HS-5 (cell line): ENCODE measurements at regions not wholly inside any gene's neighbourhood (a gene's known extent, or its start where the extent isn't known, plus 50 kb on each side); places are given as distances from the start of the nearest gene placed in this dataset.

Source experiments
- DNase-seq: peaks from one replicate; pipeline ENCODE4 v3.0.0-alpha.2; 2012; ENCODE audit warnings: low read depth

DNA sequence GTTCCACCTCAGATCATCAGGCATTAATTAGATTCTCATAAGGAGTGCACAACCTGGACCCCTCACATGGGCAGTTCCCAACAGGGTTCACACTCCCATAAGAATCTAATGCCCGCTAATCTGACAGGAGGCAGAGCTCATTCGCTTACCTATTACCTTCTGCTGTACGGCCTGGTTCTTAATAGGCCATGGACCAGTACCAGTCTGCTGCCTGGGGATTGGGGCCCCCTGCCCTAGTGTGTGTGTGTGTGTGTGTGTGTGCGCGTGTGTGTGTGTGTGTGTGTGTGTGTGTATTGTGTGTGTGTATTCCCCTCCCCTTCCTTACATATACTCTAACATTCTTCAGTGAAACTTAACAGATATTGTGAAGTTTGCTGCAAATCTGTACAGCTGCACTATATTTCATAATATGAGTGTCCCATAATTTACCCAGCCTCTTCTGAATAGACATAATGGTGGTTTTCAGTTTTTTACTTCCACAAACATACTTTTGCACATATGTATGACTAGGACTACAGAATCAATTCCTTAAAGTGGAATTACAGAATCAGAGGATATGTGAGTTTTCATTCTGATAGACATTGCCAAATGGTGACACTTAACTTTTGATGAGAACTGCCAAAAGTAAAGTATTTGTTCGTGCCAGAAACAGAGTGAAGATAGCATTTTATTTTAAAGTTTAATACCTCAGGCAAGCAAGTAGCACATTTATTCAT lies 205.2 kb upstream of the EEA1 start:
- DNase-seq: no peak

DNA sequence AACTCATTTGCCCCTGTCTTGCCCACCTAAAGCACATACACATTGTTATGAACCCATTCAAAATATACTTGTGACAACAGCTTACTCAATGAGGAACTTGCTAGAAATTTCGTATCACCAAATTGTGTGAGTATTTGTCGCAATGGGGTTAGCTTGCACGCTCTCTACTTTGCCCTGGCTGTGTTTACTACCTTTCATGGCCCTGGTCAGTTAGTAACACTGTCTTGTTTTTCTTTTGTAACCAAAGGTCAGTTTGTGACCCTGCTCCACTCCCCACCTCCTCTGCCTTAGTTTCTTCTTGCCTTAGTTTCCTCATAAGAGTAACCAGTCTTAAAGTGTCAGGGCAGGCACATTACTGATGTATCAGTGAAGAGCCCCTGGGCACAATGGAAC lies 205.8 kb upstream of the EEA1 start:
- DNase-seq: no peak

- no peak for DNase-seq
These were observed 206.5 kb upstream of the EEA1 start for GRCh38 chr12:93135286-93136239.

DNA sequence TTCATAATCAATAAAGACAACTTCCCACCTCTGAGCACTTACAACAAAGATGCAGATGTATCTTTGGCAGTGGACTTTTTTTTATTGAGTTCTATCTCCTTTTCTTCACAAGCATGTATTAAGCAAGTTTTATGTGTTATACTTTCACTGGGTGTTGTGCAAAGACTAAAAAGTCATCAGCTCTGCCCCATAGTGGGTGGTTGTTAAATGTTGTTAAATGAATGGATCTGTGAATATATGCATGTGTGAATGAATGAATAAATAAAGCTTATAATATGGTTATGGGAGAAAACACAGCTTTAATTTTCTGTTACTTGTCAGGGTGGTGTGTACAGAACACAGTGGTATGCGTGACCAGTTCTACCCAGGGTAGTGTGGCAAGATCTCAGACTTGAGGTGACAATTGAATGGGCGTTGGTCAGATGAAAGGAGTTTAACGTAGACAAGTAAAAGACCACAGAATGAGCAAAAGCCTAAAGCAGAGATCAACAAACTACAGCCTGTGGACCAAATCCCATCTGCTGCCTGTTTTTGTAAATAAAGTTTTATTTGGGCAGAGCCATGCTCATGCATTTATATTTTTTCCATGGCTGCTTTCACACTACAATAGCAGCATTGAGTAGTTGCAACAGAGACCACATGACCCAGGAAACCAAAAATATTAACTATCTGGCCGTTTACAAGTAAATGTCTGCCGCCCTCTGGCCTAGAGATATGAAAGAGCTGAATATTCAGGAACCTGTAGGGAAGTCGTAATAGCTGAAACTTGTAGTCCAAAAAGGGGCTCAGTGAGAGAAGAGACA lies 207.4 kb upstream of the EEA1 start:
- DNase-seq: no peak

DNA sequence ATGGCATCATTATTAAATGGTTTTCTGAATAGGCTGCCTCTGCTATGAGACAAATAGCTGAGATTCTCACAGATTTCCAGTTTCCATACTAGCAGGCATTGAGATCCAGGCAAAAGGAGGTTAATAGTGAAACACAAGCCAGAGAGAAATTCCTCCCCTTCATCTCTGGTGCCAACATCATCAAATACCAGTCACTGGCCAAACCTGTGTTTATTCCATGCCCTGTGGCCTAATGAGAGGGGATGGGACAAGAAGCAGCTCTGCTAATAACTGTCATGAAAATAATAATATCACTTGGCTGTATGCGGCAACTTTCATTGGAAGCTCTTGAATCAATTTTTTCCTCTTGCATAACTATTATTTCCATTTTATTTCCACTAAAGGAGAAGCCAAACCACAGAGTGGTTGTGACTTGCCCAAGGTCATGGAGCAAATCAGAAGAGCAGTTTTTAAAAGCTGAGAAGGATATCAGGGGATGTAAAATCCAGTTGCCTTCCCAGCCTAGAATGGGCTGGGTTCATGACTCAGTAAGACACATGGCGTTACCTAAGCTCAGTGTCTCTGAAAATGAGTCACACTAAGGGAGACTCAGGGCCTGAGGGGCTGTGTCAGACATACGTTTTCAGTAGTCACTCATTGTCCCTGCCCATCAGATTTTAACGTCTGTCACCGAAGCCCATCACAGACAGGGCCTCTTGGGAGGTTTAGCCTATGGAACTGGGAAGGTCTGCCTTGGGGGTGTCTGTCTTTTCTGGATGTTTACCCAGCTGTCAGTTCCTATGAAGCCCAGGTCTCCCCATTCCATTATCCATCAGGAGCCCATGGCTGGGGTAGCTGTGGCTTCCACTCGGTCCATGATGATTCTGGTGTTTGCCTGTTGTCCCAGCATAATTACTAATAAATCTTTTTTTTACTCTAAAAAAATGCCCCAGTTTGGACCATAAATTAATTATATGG lies 208.8 kb upstream of the EEA1 start:
- peak; percentile 77 for DNase-seq

DNA sequence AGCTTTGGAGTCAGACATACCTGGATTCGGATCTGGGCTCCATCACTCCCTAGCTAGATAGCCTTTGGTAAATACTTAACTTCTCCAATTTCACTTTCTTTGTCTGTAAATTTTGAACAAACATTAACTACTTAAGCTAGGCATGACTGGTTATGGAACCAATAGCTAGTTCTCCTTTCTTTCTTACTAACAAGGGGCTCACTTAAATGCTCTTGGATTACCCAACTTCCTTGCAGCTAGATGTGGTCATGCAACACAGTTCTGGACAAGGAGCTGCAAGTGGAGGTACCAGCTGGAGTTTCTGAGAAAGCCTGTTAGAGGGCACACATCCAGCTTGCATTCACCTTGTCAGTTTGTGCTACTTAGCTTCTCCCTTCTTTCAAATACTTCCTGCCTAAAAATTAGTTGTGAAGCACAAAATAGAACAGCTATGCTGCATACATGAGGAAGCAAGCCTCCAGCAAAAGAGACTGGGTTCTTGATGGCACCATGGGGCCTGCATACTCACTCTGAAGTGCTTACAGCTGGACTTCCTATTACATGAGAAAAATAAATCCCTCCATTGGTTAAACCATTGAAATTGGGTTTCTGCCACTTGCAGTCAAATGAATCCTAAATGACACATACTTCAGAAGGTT lies 210.1 kb upstream of the EEA1 start:
- no peak for DNase-seq

DNA sequence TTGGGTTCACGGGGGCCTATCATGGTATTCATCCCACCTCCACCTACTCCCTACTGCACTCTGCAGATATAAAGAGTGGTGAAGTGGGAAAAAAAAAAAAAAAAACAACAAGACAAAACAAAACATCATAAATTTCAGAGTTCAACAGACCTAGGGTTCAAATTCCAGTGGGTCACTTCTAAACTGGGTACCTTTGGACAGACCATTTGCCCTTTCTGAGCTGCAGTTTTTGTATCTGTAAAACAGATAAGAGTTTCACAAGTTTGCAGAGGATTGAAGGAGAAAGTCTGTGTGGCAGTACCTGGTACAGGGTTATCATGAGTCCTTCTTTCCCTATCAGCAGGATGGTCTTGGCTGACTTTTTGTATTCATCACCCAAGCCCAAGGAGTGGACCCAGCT lies 211.2 kb upstream of the EEA1 start:
- DNase-seq: no peak

DNA sequence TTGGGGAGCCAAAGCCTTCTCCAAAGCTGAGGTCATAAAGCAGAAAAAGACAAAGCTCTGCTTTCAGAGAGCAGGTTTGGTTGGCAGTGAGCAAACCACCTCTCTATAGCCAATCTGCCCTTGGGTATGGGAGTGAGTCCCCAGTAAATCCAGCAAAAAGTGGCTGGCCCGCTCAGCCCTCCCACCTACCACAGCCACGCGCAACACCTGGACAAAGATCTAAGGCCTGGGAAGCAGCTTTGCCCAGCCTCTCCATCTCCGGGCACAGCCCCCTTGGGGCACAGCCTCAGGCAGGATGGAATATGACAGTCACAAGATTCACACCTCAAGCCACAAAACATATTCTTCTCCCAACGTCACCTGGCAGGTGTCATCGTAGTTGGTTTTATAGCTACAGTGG lies 211.7 kb upstream of the EEA1 start:
- DNase-seq: no peak

DNA sequence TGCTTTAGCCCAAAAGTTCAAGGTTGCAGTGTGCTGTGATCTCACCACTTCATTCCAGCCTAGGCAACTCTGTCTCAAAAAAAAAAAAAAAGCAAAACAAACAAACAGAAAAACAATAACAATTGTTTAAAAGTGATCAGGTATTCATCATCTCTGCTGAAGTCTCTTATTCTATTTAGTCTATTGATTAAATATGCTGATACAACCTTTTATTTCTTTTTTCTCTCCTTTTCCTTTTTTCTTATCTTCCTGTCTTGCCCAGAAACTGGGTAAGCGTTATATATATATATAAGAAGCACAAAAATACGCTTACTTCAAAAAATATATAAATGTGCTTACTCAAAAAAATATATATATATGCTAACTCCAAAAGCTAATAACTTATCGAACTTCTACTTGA lies 213.8 kb upstream of the EEA1 start:
- no peak for DNase-seq

DNA sequence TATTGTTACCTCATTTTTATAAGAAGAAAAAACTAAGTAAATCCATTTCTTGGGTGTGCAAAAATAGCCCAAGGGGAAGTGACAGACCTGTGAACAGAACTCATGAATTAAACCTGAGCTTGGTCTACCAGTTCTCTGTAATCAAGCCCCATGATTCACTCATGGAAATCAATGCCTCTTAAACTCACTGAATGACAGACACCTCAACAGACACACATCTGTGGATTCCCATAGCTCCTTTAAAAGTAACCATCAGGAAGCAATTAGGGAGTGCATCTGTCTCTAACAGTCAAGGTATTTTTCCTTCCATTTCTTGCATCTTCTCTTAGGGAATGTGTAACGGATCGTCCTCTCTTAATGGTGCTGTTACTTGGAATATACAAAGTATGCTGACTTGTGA lies 215.0 kb upstream of the EEA1 start:
- DNase-seq: no peak

DNA sequence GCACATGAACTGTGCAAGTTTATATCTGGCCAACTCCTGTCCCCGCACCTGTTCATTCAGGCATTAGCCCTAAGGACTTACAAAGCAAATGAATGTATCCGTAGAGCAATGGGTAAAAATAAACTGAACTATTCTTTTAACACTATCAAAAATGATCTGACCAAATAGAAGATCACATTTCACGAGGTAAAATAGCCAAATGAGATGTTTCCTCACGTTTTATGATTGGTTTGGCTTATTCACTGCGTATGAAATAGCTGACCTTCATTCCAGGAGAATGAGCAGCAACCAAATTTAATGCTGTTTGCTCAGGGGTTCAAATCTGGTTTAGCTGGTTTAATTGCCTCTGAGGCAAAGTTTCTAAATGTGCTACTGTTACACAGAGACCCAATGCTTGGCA lies 216.0 kb upstream of the EEA1 start:
- DNase-seq: no peak

DNA sequence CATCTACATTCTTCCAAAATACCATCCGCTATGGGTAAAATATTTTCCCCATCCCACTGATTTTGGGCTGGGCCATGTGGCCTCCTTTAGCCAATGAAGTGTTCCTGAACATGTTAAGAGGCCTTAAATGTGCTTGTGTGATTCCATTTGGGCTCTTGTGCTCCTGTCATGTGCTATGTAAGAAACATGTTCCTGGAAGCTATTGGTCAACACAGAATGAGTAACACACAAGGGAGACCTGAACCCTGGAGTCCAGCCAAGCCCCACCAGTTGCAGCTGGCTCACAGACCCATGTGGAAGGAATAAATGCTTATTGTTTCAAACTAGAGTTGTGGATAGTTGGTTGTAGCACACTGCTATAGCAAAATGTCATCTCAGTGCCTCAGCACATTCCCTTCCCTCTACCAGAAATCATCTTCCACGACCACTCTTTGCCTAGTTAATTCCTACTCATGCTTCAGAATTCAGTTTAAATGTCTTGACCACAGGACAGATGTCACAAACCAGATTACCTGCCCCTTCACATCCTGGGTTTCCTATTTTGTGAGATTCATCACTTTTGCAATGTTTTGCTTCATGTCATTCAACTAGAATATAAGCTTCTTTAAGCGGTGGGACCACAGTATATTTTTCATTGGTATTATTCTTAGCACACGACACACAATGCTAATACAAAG lies 217.3 kb upstream of the EEA1 start:
- DNase-seq: no peak

DNA sequence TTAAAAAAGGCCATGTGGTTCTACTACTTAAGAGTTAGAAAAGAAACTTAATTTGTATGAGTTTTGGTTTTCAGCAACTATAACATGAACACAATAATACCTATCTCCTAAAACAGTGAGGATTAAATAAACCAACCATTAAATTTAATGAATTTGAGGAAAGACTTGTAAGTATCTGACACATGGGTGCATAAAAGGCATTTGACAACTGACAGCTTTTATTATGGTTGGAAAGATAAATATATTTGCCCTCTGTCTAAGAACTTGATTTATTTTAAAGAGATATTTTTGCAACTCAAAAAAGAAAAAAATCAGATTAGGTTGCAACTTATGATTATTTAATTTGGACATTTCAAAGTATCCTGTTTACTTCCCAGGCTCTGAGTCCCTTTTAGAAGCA lies 217.9 kb upstream of the EEA1 start:
- no peak for DNase-seq

GRCh38 chr12:93148412-93148811 lies 219.3 kb upstream of the EEA1 start:
- no peak for DNase-seq

GRCh38 chr12:93149229-93149628 lies 220.1 kb upstream of the EEA1 start:
- no peak for DNase-seq

DNA sequence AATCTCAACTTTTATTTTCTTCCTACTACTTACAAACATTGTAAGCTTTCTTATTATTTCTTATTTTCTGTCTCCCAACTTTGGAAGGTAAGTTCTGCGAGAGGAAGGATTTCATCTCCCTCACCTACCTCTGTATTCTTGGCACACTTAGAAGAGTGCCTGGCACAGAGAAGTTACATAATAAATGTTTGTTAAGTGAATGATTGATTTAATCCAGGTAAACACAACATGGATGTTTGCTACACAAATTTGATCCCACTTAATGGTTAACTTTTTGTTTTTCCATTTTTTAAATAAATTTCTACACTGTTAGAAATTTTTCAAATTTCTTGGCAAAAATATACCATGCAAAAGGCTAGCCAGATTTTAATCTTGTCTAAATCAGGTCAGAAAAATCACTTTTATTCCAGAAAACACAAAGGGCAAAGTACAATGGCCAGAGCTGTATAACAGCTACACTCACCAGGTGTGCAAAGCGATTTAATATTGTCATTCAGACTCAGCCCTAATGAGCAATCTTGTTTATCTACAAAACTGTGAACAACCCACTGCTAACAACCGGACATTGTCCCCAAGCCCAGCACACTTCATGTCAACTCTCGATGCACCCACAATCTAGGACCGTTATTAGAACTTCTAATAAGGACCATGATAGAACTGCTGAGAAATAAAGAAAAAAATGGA lies 222.1 kb upstream of the EEA1 start:
- DNase-seq: no peak

DNA sequence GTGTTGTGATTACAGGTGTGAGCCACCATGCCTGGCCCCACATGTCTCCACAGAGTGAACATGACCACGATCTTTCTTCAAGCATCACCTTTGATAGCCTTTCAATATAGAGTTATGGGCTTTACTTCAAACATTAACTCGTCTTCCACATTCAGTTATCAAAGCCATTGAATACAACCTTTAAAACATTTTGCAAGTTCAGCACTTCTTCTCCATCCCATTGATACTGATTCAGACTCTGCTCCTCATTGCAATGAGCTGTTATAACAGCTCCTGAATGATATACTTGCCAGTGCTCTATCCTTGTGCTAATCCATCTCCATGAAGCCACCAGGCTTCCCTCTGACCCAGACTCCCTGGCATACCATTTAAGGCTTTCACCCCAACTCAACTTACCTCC lies 223.5 kb upstream of the EEA1 start:
- no peak for DNase-seq

DNA sequence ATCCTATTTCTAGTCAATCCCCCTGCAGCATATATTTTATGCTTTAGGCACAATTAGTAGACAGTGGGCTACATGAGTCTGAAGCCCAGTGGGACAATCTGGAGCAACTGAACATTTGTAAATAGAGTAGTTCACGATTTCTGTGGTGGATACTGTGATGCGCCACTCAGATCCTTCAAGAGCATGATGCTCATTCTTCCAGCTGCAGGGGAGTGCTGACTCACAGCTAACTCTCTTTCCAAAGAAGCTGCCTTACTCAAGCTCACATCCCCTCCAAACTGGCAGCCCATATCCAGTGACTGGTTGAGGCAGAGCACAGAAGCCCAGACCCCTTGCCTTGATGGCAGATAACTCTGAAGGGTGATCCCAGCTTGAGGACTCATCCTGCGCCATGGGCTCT lies 224.2 kb upstream of the EEA1 start:
- no peak for DNase-seq

- DNase-seq: no peak
These were observed 223.5 kb upstream of the NUDT4 start for GRCh38 chr12:93154096-93154728.
